HG02938 (cell line): ENCODE measurements at regions not wholly inside any gene's neighbourhood (a gene's known extent, or its start where the extent isn't known, plus 50 kb on each side); places are given as distances from the start of the nearest gene placed in this dataset.
"Not testable (repeated sequence)": the region's sequence is repeated elsewhere in the genome, so short reads cannot be mapped to it uniquely, and the experiment has no call there.

Experiments used
- ATAC-seq: cut with Tn5 transposase; IDR thresholded peaks from one replicate; pipeline ENCODE4 v1.9.1; 2021; ENCODE audit warnings: mild to moderate bottlenecking, moderate library complexity; ENCODE audit not compliant: unreplicated experiment

GRCh38 chr3:21256932-21257331 is 494.1 kb downstream of the ZNF385D start:
- no peak for ATAC-seq

DNA sequence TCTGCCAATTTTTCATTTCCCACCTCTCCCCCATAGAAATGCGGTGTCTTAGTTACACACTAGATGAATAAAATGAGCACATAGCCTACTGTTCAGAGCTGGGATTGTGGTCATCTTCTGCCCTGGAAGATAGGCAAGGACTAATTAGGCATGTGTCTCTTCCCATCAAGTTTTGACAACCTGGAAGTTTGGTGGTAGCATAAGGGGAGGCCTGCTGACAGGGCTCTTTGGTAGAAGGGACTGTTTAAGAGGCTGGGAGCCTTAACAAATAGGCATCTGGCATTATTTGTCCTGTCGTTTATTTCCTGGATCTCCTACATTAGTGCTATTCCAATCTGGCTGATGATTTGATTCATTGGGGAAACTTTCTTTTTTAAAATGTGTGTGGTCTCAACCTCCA is 512.3 kb downstream of the ZNF385D start:
- no peak for ATAC-seq

- no peak for ATAC-seq
Observed at GRCh38 chr3:21237638-21238037, 513.4 kb downstream of the ZNF385D start.

GRCh38 chr3:21235491-21235890 is 515.5 kb downstream of the ZNF385D start:
- no peak for ATAC-seq

DNA sequence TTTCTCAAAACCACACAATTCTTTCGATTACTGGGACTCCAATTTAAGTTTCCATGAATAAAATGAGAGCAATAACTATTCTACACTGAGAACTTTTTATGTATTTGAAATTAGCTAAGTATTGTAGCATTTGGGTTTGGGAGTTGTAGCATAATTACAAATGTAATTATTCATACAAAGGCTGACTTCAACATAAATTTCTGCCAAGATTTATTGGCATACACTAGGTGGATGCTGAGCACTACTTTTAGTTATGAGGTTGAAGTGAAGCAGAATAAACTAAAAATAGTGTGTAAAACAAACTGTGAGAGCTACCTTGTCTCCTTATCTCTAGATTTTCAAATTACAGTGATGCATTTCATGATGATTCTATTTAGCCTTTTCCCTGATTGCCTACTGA is 516.1 kb downstream of the ZNF385D start:
- ATAC-seq, result no peak

- ATAC-seq, result no peak
Observed at GRCh38 chr3:21229426-21230135, 521.4 kb downstream of the ZNF385D start.

GRCh38 chr3:21226086-21226485 is 524.9 kb downstream of the ZNF385D start:
- no peak for ATAC-seq

- ATAC-seq, result no peak
Observed at GRCh38 chr3:21220944-21221343, 530.1 kb downstream of the ZNF385D start.

- ATAC-seq, result no peak
Observed at GRCh38 chr3:21216598-21216997, 534.4 kb downstream of the ZNF385D start.

DNA sequence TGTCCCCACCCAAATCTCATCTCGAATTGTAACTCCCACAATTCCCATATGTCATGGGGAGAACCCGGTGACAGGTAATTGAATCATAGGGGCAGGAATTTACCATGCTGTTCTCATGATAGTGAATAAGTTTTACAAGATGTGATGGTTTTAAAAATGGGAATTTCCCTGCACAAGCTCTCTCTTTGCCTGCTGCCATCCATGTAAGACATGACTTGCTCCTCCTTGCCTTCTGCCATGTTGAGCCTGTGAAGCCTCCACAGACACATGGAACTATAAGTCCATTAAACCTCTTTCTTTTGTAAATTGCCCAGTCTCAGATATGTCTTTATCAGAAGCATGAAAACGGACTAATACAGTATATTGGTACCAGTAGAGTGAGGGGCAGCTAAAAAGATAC is 546.9 kb downstream of the ZNF385D start:
- not testable (repeated sequence) for ATAC-seq

DNA sequence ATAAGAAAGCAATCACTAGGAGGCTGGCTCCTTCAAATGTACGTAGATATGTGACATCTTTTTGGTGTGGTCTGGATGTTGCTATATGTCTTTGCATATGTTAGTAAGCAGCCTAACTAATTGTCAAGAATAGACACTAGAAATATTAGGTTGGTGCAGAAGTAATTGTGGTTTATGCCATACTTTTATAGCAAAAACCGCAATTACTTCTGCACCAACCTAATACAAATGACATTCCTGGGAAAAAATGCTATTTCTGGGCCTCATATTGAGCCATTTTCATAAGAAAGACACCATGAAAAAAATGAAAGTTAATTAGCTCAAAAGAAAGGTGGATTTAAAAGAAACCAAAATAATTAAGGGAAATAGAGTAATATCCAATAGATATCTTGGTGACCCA is 555.8 kb downstream of the ZNF385D start:
- ATAC-seq, result no peak

DNA sequence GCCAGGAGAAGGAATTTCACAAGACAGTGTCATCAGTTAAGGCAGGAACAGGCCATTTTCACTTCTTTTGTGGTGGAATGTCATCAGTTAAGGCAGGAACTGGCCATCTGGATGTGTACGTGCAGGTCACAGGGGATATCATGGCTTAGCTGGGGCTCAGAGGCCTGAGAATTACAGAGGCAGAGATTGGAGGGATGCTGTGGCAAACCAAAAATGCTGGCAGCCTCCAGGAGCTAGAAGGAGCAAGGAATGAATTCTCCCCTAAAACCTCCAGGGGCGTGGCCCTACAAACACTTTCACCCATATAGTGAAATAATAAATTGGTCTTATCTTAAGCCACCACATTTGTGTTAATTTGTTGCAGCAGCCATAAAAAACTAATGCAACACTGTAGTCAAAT is 557.0 kb downstream of the ZNF385D start:
- not testable (repeated sequence) for ATAC-seq

DNA sequence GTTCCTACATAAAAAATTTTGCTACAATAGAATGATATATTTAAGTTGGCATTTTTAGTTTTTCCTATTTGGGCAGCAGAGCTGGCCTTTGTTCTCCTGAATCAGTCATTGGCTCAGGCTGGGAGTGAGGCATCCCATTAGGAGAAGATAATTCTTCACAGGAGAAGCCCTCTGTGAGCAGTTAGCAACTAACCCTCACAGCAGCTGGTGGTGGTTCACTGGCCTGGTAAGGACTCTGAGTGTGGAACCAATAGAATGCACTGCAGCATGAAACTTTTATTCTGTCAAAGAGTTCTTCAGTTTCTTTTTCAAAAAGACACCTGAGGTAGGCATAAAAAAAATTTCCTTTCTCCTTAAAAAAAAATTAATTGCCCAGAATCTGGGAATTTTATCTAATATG is 562.6 kb downstream of the ZNF385D start:
- no peak for ATAC-seq

- ATAC-seq, result no peak
Observed at GRCh38 chr3:21185816-21186314, 565.1 kb downstream of the ZNF385D start.

GRCh38 chr3:21174461-21174860 is 576.5 kb downstream of the ZNF385D start:
- ATAC-seq, result no peak

GRCh38 chr3:21170964-21171363 is 580.0 kb downstream of the ZNF385D start:
- no peak for ATAC-seq

GRCh38 chr3:21169948-21170347 is 581.1 kb downstream of the ZNF385D start:
- no peak for ATAC-seq

DNA sequence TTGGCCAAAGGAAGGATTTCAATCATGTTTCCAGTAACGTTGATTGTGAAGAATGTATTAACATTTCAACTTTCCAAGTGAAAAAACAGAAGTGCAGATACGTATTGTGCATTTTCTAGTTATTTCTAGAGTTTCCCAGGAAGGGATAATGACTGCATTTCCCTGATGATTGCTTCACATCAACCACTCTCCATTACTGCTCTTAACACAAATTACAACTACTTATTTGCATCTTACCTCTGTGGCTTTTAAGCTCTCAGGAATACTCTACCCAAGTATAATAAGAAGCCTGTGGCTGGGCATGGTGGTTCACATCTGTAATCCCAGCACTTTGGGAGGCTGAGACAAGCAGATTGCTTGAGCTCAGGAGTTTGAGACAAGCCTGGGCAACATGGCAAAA is 582.5 kb downstream of the ZNF385D start:
- ATAC-seq, result no peak

DNA sequence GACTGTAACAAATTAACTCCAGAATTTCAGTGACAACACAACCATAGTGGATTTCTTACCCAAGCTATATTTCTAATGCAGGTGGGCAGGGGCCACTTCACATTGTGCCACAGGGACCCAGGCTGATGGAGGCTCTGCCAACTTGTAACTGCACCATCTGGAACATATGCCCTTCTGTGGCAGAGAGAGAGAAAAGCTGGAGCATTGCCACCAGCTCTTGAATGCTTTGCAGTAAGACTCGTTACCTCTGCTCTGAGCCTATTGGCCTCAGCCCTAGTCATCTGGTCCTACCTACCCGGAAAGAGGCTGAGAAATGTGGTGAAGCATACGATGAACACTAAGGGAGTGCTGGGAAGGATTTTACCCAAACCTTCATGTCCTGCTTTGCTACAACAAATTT is 587.1 kb downstream of the ZNF385D start:
- no peak for ATAC-seq

DNA sequence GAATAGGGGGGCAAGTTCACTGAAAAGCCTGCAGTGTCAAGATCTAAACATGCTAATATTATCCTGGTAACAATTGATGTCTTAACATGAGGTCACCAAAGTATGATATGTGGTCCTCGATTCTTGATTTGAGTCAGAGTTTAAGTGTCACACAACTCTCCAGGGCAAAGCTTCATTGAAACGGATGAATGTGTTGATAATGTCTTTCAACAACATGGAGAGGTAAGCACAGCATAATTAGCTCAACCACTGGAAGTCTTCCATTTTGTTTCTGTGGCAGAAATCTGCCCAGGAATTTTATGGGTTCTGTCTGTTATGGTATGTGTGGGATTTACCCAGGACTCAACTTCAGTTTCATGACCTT is 591.5 kb downstream of the ZNF385D start:
- ATAC-seq, result no peak

DNA sequence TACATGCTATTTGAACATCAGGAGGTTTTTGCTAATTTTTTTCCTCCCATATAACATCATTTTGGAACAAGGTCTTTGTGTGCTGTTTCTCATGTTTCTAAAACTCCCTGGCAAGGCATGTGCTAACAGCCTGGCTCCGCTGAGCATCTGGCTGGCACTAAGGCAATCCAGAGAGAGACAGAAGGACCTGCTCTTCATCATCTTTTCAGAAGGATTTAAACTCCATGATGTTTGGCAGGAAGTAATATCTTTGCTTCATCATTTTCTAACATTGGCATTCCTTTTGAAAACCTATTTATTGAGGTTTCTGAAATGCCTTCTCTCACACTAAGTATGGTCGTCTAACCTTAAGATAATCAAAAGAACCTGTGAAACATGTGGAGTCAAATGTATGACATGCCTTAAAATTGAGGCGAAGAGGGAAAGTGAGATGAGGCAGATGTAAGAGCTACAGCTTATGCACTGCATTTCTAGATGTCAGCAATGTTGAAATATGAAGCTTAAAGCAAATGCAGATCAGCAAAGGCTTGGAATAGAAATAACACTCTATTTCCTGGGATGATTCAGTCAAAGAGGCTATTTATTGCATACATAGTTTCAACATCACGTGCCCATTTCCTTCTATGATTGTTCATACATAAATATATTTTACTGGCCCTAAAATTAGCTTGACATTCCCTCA is 592.0 kb downstream of the ZNF385D start:
- ATAC-seq, result no peak

- no peak for ATAC-seq
Observed at GRCh38 chr3:21154911-21155310, 596.1 kb downstream of the ZNF385D start.

- ATAC-seq, result no peak
Observed at GRCh38 chr3:21152555-21152954, 598.5 kb downstream of the ZNF385D start.
